ENCODE measurements at regions not wholly inside any gene's neighbourhood (a gene's known extent, or its start where the extent isn't known, plus 50 kb on each side); places are given as distances from the start of the nearest gene placed in this dataset.

DNA sequence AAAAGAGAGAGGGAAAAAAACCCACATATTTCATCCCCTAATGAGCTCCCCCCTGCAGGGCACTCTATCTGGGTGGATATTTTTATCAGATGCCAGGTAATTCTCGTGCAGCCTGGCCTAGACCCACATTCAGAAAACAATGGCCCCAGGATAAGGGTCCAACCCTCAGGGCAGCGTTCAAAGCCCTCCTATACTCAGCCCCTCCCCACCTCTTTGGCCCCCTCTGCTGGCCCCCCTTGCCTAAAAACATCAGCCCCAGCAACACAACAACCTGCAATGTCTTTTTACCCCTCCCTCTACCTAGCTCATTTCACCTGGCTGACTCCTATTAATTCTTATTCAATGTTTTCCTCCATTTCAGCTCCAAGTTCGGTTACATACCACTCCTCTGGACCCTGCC is 145.4 kb upstream of the MED14 start:
- TF ChIP-seq CTCF (IDR thresholded peaks at IDR 0.05) = no peak
- no peak for DNase-seq (ENCODE audit: low spot score)
- Mint-ChIP-seq H3K4me3 (ENCODE audit: unreplicated experiment) (no peak overlapping the region), H3K27me3 (ENCODE audit: low read depth) (no peaks in the 10 kb centered on the region), H3K36me3 (ENCODE audit: low read depth) (no peaks in the 10 kb centered on the region), H3K4me1 (ENCODE audit: low read depth) (peaks cover 4% of the 10 kb centered on the region), H3K27ac (ENCODE audit: unreplicated experiment) (no peak overlapping the region), H3K9me3 (ENCODE audit: low read depth) (peaks cover 18% of the 10 kb centered on the region)

DNA sequence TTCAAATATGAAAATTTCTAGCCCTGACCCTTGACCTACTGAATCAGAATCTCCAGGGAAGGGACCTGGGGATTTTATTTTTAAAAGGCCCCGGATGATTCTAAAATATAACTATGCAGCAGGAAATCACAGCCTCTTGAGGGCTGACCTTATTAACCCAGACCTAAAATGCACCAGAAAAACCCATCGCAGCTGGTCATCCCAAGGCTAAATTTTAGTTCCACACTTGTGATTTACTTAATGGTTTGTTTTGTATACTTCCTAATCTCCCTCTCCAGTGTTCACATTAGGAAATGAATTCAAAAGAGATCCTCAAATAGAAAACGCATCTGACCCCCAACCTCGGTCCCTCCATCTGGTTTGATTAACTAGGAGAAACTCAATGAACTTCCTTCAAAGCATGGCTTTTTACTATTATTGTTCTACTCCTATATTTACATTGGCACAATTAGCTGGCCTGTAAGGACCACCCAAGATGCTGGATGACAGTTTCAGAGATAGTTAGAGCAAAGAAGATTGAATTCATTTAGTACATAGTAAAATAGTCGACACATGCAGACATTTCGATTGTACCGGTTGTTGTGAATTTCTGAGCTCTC is 147.8 kb upstream of the MED14 start:
- TF ChIP-seq CTCF (IDR thresholded peaks at IDR 0.05) = no peak
- H3K4me3 Mint-ChIP-seq (ENCODE audit: unreplicated experiment) = no peak overlapping the region
- no peak overlapping the region for H3K27ac Mint-ChIP-seq (ENCODE audit: unreplicated experiment)
- H3K9me3 Mint-ChIP-seq (ENCODE audit: low read depth) = peaks cover 21% of the 10 kb centered on the region
- H3K36me3 Mint-ChIP-seq (ENCODE audit: low read depth) = no peaks in the 10 kb centered on the region
- H3K27me3 Mint-ChIP-seq (ENCODE audit: low read depth) = no peaks in the 10 kb centered on the region
- H3K4me1 Mint-ChIP-seq (ENCODE audit: low read depth) = peaks cover 13% of the 10 kb centered on the region
- no peak for DNase-seq (ENCODE audit: low spot score)

GRCh38 chrX:40885989-40886388 is 150.6 kb upstream of the MED14 start:
- Mint-ChIP-seq H3K4me1 (ENCODE audit: low read depth) (peaks cover 9% of the 10 kb centered on the region), H3K27me3 (ENCODE audit: low read depth) (no peaks in the 10 kb centered on the region), H3K27ac (ENCODE audit: unreplicated experiment) (no peak overlapping the region), H3K36me3 (ENCODE audit: low read depth) (no peaks in the 10 kb centered on the region), H3K9me3 (ENCODE audit: low read depth) (peaks cover 19% of the 10 kb centered on the region), H3K4me3 (ENCODE audit: unreplicated experiment) (no peak overlapping the region)
- no peak for TF ChIP-seq CTCF (IDR thresholded peaks at IDR 0.05)
- DNase-seq (ENCODE audit: low spot score) = no peak

DNA sequence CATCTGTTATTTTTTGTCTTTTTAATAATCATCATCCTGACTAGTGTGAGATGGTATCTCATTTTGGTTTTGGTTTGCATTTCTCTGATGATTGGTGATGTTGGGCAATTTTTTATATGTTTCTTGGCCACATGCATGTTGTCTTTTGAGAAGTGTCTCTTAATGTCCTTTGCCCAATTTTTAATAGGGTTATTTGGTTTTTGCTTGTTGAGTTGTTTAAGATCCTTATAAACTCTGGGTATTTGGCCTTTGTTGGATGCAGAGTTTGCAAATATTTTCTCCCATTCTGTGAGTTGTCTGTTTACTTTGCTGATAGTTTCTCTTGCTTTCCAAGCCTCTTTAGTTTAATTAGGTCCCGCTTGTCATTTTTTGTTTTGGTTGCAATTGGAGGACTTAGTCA is 152.1 kb upstream of the MED14 start:
- H3K4me3 Mint-ChIP-seq (ENCODE audit: unreplicated experiment) = no peak overlapping the region

GRCh38 chrX:40891798-40892197 is 156.5 kb upstream of the MED14 start:
- no peak overlapping the region for H3K27ac Mint-ChIP-seq (ENCODE audit: unreplicated experiment)
- no peak for DNase-seq (ENCODE audit: low spot score)
- peaks cover 17% of the 10 kb centered on the region for H3K9me3 Mint-ChIP-seq (ENCODE audit: low read depth)
- H3K4me3 Mint-ChIP-seq (ENCODE audit: unreplicated experiment) = no peak overlapping the region
- no peaks in the 10 kb centered on the region for H3K36me3 Mint-ChIP-seq (ENCODE audit: low read depth)
- peaks cover 9% of the 10 kb centered on the region for H3K4me1 Mint-ChIP-seq (ENCODE audit: low read depth)
- TF ChIP-seq CTCF (IDR thresholded peaks at IDR 0.05) = no peak
- H3K27me3 Mint-ChIP-seq (ENCODE audit: low read depth) = no peaks in the 10 kb centered on the region

More for the DNA sequence above, 152.1 kb upstream of the MED14 start:
- no peak overlapping the region for H3K27ac Mint-ChIP-seq (ENCODE audit: unreplicated experiment)
- no peaks in the 10 kb centered on the region for H3K36me3 Mint-ChIP-seq (ENCODE audit: low read depth)
- H3K9me3 Mint-ChIP-seq (ENCODE audit: low read depth) = peaks cover 20% of the 10 kb centered on the region
- H3K4me1 Mint-ChIP-seq (ENCODE audit: low read depth) = peaks cover 9% of the 10 kb centered on the region
- no peaks in the 10 kb centered on the region for H3K27me3 Mint-ChIP-seq (ENCODE audit: low read depth)
- DNase-seq (ENCODE audit: low spot score) = no peak
- TF ChIP-seq CTCF (IDR thresholded peaks at IDR 0.05) = no peak

All from chondrocyte (in vitro differentiated cells).